Liver (tissue), 8 donors: ENCODE measurements at regions not wholly inside any gene's neighbourhood (a gene's known extent, or its start where the extent isn't known, plus 50 kb on each side); places are given as distances from the start of the nearest gene placed in this dataset.

Experiments used
- DNase-seq: peaks from one replicate; pipeline ENCODE4 v3.0.0-alpha.2; 2017; ENCODE audit warnings: low spot score
- H3K27ac ChIP-seq, 2 donors: one replicate each; pipeline ENCODE4 v1.7.0; 2013; ENCODE audit warnings: inconsistent platforms in 2 of 2, low read length in 2 of 2, control low read depth in 1 of 2, low read depth in 1 of 2, mild to moderate bottlenecking in 1 of 2
- H3K27me3 ChIP-seq, 4 donors: one replicate each; pipeline versions ENCODE4 v1.6.1 to v1.7.0; 2013; ENCODE audit warnings: low read length in 3 of 4, inconsistent platforms in 1 of 4, mild to moderate bottlenecking in 1 of 4, moderate library complexity in 1 of 4; ENCODE audit not compliant: control insufficient read depth in 4 of 4, insufficient read depth in 4 of 4
- H3K36me3 ChIP-seq, 4 donors: one replicate each; pipeline versions ENCODE4 v1.6.1 to v1.7.0; 2013; ENCODE audit warnings: low read length in 3 of 4, mild to moderate bottlenecking in 3 of 4, low read depth in 1 of 4, moderate library complexity in 1 of 4; ENCODE audit not compliant: control insufficient read depth in 4 of 4, insufficient read depth in 3 of 4
- H3K4me1 ChIP-seq, 4 donors: one replicate each; pipeline versions ENCODE4 v1.6.1 to v1.7.0; 2013; ENCODE audit warnings: low read length in 3 of 4, mild to moderate bottlenecking in 3 of 4, moderate library complexity in 1 of 4; ENCODE audit not compliant: control insufficient read depth in 4 of 4, insufficient read depth in 4 of 4
- H3K4me3 ChIP-seq, 3 donors: one replicate each; pipeline versions ENCODE4 v1.6.1 to v1.7.0; 2013; ENCODE audit warnings: low read length in 3 of 3, control low read depth in 1 of 3, low read depth in 1 of 3, mild to moderate bottlenecking in 1 of 3
- H3K9ac ChIP-seq, 2 donors: one replicate each; pipeline ENCODE4 v1.7.0; 2013; ENCODE audit warnings: low read length in 2 of 2, mild to moderate bottlenecking in 2 of 2, moderate library complexity in 2 of 2, control low read depth in 1 of 2, low read depth in 1 of 2
- H3K9me3 ChIP-seq, 4 donors: one replicate each; pipeline versions ENCODE4 v1.6.1 to v1.7.0; 2013; ENCODE audit warnings: low read length in 3 of 4; ENCODE audit not compliant: control insufficient read depth in 4 of 4
- CTCF ChIP-seq: fragments of 150-350 bp; IDR thresholded peaks from 2 replicates; pipeline ENCODE4 v1.5.1; 2017; ENCODE audit warnings: improper control_type of control experiment, low read depth, low read length; ENCODE audit not compliant: missing input control
- EGR1 ChIP-seq, 2 donors: IDR thresholded peaks; 2 replicates each; pipeline ENCODE4 v1.6.1; 2016 to 2018; ENCODE audit warnings: antibody characterized with exemption in 2 of 2, low read depth in 2 of 2
- FOXA1 ChIP-seq: IDR thresholded peaks from 2 replicates; pipeline ENCODE4 v1.6.1; 2016; ENCODE audit warnings: antibody characterized with exemption
- FOXA2 ChIP-seq: IDR thresholded peaks from 2 replicates; pipeline ENCODE4 v1.6.1; 2016; ENCODE audit warnings: antibody characterized with exemption
- GABPA ChIP-seq, 2 donors: IDR thresholded peaks in 1 of 2; conservative IDR thresholded peaks in 1 of 2; 2 replicates each; pipeline ENCODE4 v1.6.1; 2016; ENCODE audit warnings: antibody characterized with exemption in 2 of 2, mild to moderate bottlenecking in 1 of 2, moderate library complexity in 1 of 2
- HNF4G ChIP-seq: IDR thresholded peaks from 2 replicates; pipeline ENCODE4 v1.6.1; 2016; ENCODE audit warnings: antibody characterized with exemption
- JUND ChIP-seq, 2 donors: IDR thresholded peaks; 2 replicates each; pipeline ENCODE4 v1.6.1; 2016; ENCODE audit warnings: antibody characterized with exemption in 2 of 2
- NR2F2 ChIP-seq: IDR thresholded peaks from 2 replicates; pipeline ENCODE4 v1.6.1; 2016; ENCODE audit warnings: antibody characterized with exemption
- RAD21 ChIP-seq, 2 donors: IDR thresholded peaks; 2 replicates each; pipeline ENCODE4 v1.6.1; 2016; ENCODE audit warnings: antibody characterized with exemption in 2 of 2, mild to moderate bottlenecking in 2 of 2
- SP1 ChIP-seq: IDR thresholded peaks from 2 replicates; pipeline ENCODE4 v1.6.1; 2018; ENCODE audit warnings: antibody characterized with exemption, mild to moderate bottlenecking
- TAF1 ChIP-seq: conservative IDR thresholded peaks from 2 replicates; pipeline ENCODE4 v1.6.1; 2016; ENCODE audit warnings: antibody characterized with exemption, mild to moderate bottlenecking
- YY1 ChIP-seq: IDR thresholded peaks from 2 replicates; pipeline ENCODE4 v1.6.1; 2016; ENCODE audit warnings: antibody characterized with exemption, mild to moderate bottlenecking
- ZBTB33 ChIP-seq: IDR thresholded peaks from 2 replicates; pipeline ENCODE4 v1.6.1; 2016; ENCODE audit warnings: antibody characterized with exemption
- WGBS: extraction: QIAGEN DNeasy Blood & Tissue Kit; methylation state at CpG from one replicate; pipeline ENCODE4 v1.1.7; 2013; 5-methylcytosine and 5-hydroxymethylcytosine counted together
- TF ChIP-seq, protein P1 (sequence below): IDR thresholded peaks from 2 replicates; pipeline ENCODE4 v1.6.1; 2016; ENCODE audit warnings: antibody characterized with exemption
- TF ChIP-seq, protein P2 (sequence below): IDR thresholded peaks from 2 replicates; pipeline ENCODE4 v1.6.1; 2016; ENCODE audit warnings: antibody characterized with exemption
- donor health status: healthy.
- donor health status: healthy.
- donor health status: healthy.
- donor health status: healthy.
- donor health status: healthy.

DNA sequence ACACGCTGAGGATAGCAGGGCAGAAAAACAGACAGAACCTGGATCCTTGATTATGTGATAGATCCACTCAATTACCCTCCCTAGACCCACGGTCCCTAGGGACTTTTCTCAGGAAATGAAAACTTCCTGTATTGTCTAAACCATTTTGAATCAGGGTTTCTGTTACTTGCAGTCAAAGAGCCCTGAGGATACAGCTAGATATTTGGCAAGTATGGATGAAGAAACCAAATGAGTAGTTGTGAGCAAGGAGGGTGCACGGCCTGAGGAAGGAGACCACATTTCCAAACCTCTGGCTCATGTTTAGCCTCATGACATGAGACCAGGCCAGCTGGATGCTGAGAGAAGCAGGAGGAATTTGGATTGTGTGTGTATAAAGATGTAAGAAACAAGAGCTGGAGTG lies 91.6 kb downstream of the MRPL14 start:
- H3K27me3 ChIP-seq = no peaks in the 10 kb centered on the region
- no peak overlapping the region for H3K27ac ChIP-seq
- no peak for DNase-seq
- no peak for TF ChIP-seq FOXA1
- TF ChIP-seq YY1 = no peak
- no peak for TF ChIP-seq SP1
- TF ChIP-seq, protein P1, sequence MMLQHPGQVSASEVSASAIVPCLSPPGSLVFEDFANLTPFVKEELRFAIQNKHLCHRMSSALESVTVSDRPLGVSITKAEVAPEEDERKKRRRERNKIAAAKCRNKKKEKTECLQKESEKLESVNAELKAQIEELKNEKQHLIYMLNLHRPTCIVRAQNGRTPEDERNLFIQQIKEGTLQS = no peak
- TF ChIP-seq, protein P2, sequence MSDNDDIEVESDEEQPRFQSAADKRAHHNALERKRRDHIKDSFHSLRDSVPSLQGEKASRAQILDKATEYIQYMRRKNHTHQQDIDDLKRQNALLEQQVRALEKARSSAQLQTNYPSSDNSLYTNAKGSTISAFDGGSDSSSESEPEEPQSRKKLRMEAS = no peak
- H3K4me3 ChIP-seq = no peak overlapping the region
- H3K4me1 ChIP-seq = no peaks in the 10 kb centered on the region
- H3K9ac ChIP-seq = no peak overlapping the region
- WGBS = 79% methylated on average over 3 of the region's 3 CpGs
- H3K36me3 ChIP-seq = no peaks in the 10 kb centered on the region
- no peaks in the 10 kb centered on the region for H3K9me3 ChIP-seq

DNA sequence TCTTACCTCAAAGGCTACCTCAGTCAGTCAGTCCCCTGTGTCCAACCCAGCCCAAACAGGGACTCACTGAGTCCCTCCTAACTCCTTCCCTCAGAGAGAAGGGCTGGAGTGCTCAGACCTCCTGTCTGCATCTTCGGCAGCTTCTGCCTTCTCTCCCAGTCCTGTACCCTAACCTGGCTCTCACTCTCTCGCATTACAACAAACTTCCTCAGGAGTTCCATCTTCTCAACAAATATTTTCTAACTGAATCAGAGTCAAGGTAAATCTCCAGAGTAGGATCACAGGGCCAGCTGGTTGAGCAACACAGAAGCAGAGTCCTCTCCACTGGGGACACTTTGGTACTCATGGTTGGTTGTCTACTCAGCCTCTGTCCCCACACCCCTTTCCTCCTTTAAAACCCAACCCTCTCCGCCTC lies 92.3 kb downstream of the MRPL14 start:
- no peak for DNase-seq
- TF ChIP-seq FOXA2 (no peak), ZBTB33 (no peak)
- WGBS = 95% methylated on average over 3 of the region's 3 CpGs

DNA sequence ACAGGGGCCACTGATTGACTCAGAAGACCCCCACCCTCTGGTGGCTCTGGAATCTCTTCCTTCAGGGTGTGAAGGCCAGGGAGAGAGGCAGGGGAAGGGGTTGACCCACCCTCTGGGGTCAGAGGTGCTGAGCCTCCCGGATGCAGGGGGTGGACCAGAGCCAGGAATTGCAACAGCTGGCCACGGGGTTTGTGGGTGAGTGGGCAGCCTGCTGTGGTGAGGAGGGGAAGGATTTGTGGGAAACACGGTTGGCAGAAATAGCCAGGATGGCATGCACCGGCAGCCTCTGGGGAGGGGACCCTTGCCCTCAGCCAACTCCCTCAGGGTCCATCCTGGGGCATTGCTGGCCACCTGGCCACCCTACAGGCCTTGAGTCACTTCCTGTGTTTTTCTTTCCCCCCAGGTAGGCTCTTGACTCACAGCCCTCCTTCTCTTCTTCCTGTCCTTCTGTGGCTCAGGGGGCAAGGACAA lies 92.8 kb downstream of the MRPL14 start:
- Histone ChIP-seq H3K27ac (no peak overlapping the region), H3K27me3 (no peaks in the 10 kb centered on the region), H3K4me3 (no peak overlapping the region), H3K4me1 (no peaks in the 10 kb centered on the region), H3K36me3 (no peaks in the 10 kb centered on the region), H3K9ac (no peak overlapping the region), H3K9me3 (no peaks in the 10 kb centered on the region)
- TF ChIP-seq GABPA (IDR thresholded peaks at IDR 0.05 in 1 of 2, conservative IDR thresholded peaks at IDR 0.05 in 1 of 2) (no peak), SP1 (no peak), HNF4G (no peak), YY1 (no peak), JUND (IDR thresholded peaks at IDR 0.05) (no peak), ZBTB33 (no peak), FOXA2 (no peak), NR2F2 (no peak), CTCF (no peak), FOXA1 (no peak), TAF1 (no peak), EGR1 (IDR thresholded peaks at IDR 0.05; ENCODE audit: low read depth in 2 of 2) (no peak), RAD21 (IDR thresholded peaks at IDR 0.05) (no peak)
- TF ChIP-seq, protein P1 = no peak
- TF ChIP-seq, protein P2 = no peak
- no peak for DNase-seq
- WGBS = 57% methylated on average over 4 of the region's 4 CpGs

More for the DNA sequence above, 92.3 kb downstream of the MRPL14 start:
- Histone ChIP-seq H3K27me3 (no peaks in the 10 kb centered on the region), H3K36me3 (no peaks in the 10 kb centered on the region), H3K9ac (no peak overlapping the region), H3K4me3 (no peak overlapping the region), H3K9me3 (no peaks in the 10 kb centered on the region), H3K4me1 (no peaks in the 10 kb centered on the region), H3K27ac (no peak overlapping the region)
